ENCODE measurements at regions not wholly inside any gene's neighbourhood (a gene's known extent, or its start where the extent isn't known, plus 50 kb on each side); places are given as distances from the start of the nearest gene placed in this dataset.

- H3K27ac ChIP-seq = no peak overlapping the region
- no peaks in the 10 kb centered on the region for H3K36me3 ChIP-seq
- 65 to 66% methylated on average over 15 to 16 of the region's 16 CpGs for WGBS, 2 donors
- H3K9me3 ChIP-seq = no peaks in the 10 kb centered on the region
- H3K4me1 ChIP-seq = no peaks in the 10 kb centered on the region
- TF ChIP-seq POLR2A (IDR thresholded peaks at IDR 0.05) (no peak), CTCF (IDR thresholded peaks at IDR 0.05) (no peak)
- DNase-seq = no peak
- H3K4me3 ChIP-seq = no peak overlapping the region
- intact Hi-C loops (cut with DNase I) = no loop called here
- peaks cover 0 to 73% (median 0%) of the 10 kb centered on the region in 4 donors for H3K27me3 ChIP-seq
Observed at GRCh38 chr12:113678223-113679119, 206.8 kb upstream of the LHX5 start.

GRCh38 chr12:113676547-113676946 lies 204.9 kb upstream of the LHX5 start:
- Histone ChIP-seq H3K9me3 (no peaks in the 10 kb centered on the region), H3K27me3 (peaks cover 0 to 76% (median 0%) of the 10 kb centered on the region in 4 donors), H3K4me1 (no peaks in the 10 kb centered on the region), H3K4me3 (no peak overlapping the region), H3K27ac (no peak overlapping the region), H3K36me3 (no peaks in the 10 kb centered on the region)
- no peak for TF ChIP-seq POLR2A (IDR thresholded peaks at IDR 0.05)
- no peak for TF ChIP-seq CTCF (IDR thresholded peaks at IDR 0.05)
- 49 to 82% methylated on average over 3 of the region's 3 CpGs for WGBS, 2 donors
- intact Hi-C loops (cut with DNase I) = no loop called here
- DNase-seq = no peak

- TF ChIP-seq CTCF (IDR thresholded peaks at IDR 0.05) (no peak), POLR2A (IDR thresholded peaks at IDR 0.05) (no peak)
- Histone ChIP-seq H3K36me3 (no peaks in the 10 kb centered on the region), H3K9me3 (no peaks in the 10 kb centered on the region), H3K4me1 (no peaks in the 10 kb centered on the region), H3K27ac (no peak overlapping the region), H3K27me3 (peaks cover 0 to 78% (median 0%) of the 10 kb centered on the region in 4 donors), H3K4me3 (no peak overlapping the region)
- no peak for DNase-seq
- intact Hi-C loops (cut with DNase I) = no loop called here
- WGBS, 2 donors = 77 to 80% methylated on average over 7 of the region's 7 CpGs
Observed at GRCh38 chr12:113676117-113676516, 204.4 kb upstream of the LHX5 start.

- H3K4me3 ChIP-seq = no peak overlapping the region
- no peak overlapping the region for H3K27ac ChIP-seq
- H3K9me3 ChIP-seq = no peaks in the 10 kb centered on the region
- peaks cover 0 to 86% (median 0%) of the 10 kb centered on the region in 4 donors for H3K27me3 ChIP-seq
- no peaks in the 10 kb centered on the region for H3K4me1 ChIP-seq
- no peaks in the 10 kb centered on the region for H3K36me3 ChIP-seq
- TF ChIP-seq CTCF (IDR thresholded peaks at IDR 0.05) (no peak), POLR2A (IDR thresholded peaks at IDR 0.05) (no peak)
- no peak for DNase-seq
- 52 to 59% methylated on average over 9 of the region's 9 CpGs for WGBS, 2 donors
- intact Hi-C loops (cut with DNase I) = no loop called here
Observed at GRCh38 chr12:113674996-113675395, 203.3 kb upstream of the LHX5 start.

- TF ChIP-seq POLR2A (IDR thresholded peaks at IDR 0.05) (no peak), CTCF (IDR thresholded peaks at IDR 0.05) (no peak)
- no peaks in the 10 kb centered on the region for H3K4me1 ChIP-seq
- 60 to 62% methylated on average over 7 of the region's 7 CpGs for WGBS, 2 donors
- no peaks in the 10 kb centered on the region for H3K9me3 ChIP-seq
- DNase-seq = no peak
- H3K36me3 ChIP-seq = no peaks in the 10 kb centered on the region
- intact Hi-C loops (cut with DNase I) = no loop called here
- no peak overlapping the region for H3K4me3 ChIP-seq
- no peak overlapping the region for H3K27ac ChIP-seq
- peaks cover 0 to 90% (median 0%) of the 10 kb centered on the region in 4 donors for H3K27me3 ChIP-seq
Observed at GRCh38 chr12:113674302-113674701, 202.6 kb upstream of the LHX5 start.
